ENCODE measurements at regions not wholly inside any gene's neighbourhood (a gene's known extent, or its start where the extent isn't known, plus 50 kb on each side); places are given as distances from the start of the nearest gene placed in this dataset.

DNA sequence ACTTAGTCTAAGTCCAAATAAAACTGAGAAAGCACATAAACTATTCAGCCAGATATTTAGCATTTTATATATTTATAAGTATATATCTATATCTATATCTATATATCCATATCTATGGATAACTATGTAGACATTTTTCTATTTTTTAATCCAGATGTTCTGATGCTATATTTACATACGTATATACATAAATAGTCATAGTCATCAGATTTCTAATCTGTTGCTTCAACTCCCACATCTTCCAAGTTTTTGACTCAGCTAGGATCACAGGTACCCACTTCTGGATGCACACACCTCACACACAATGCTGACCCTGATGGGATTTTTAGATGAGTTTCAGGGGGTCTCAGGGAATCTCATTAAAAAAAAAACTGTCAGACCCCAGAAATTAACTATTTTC lies 52.2 kb upstream of the ZC3H11B start:
- Histone ChIP-seq H4K20me1 (ENCODE audit: insufficient read depth) (no peaks in the 10 kb centered on the region), H3K36me3 (ENCODE audit: control insufficient read depth in 1 of 2, insufficient read depth in 2 of 2, low read length in 2 of 2) (no peaks in the 10 kb centered on the region), H3K9me3 (ENCODE audit: control insufficient read depth in 1 of 2, insufficient read depth in 1 of 2, low read depth in 1 of 2, low read length in 2 of 2) (no peaks in the 10 kb centered on the region), H3K9ac (ENCODE audit: low read length) (no peak overlapping the region), H2AFZ (ENCODE audit: low read depth, low read length, poor library complexity, severe bottlenecking) (no peak overlapping the region), H3K27me3 (ENCODE audit: insufficient read depth, low read length) (no peaks in the 10 kb centered on the region), H3K4me3 (replicated peaks in 1 of 2; ENCODE audit: low read depth in 1 of 2, low read length in 2 of 2) (no peak overlapping the region), H3K4me2 (ENCODE audit: low read length) (no peak overlapping the region), H3K4me1 (ENCODE audit: control insufficient read depth in 1 of 2, insufficient read depth in 2 of 2, low read length in 2 of 2) (peaks cover 4 to 6% of the 10 kb centered on the region in 2 experiments; a peak in 2 of 4 replicates), H3K9me2 (ENCODE audit: insufficient read depth) (no peaks in the 10 kb centered on the region), H3K27ac (ENCODE audit: low read depth, low read length) (no peak overlapping the region), H3K79me2 (ENCODE audit: insufficient read depth, low read length) (no peaks in the 10 kb centered on the region)
- DNase-seq (ENCODE audit: low read depth, low spot score) (no peak), ATAC-seq (no peak)
- CTCF ChIA-PET: interaction anchor here (1.3 kb wide), 1 partner anchor 147 kb away, joined by 4 read pairs; no protein-coding TSS in a partner anchor
- TF ChIP-seq EZH2phosphoT487 (IDR thresholded peaks at IDR 0.05; ENCODE audit: borderline replicate concordance) (no peak), EZH2 (IDR thresholded peaks at IDR 0.05) (no peak), ATF3 (IDR thresholded peaks at IDR 0.05) (no peak), FOSL1 (IDR thresholded peaks at IDR 0.05; ENCODE audit: low read depth) (no peak), SIN3A (IDR thresholded peaks at IDR 0.05; ENCODE audit: low read depth) (no peak), POLR2A (IDR thresholded peaks at IDR 0.05; ENCODE audit: borderline replicate concordance, extremely low read depth, insufficient read depth, insufficient read length) (no peak), YY1 (IDR thresholded peaks at IDR 0.05; ENCODE audit: extremely low read depth, insufficient replicate concordance, low read depth, low read length) (no peak), REST (IDR thresholded peaks at IDR 0.05; ENCODE audit: low read depth) (no peak), TCF7L2 (IDR thresholded peaks at IDR 0.05; ENCODE audit: borderline replicate concordance, extremely low read depth, insufficient read depth, insufficient read length) (no peak)
- TF ChIP-seq, protein P1, sequence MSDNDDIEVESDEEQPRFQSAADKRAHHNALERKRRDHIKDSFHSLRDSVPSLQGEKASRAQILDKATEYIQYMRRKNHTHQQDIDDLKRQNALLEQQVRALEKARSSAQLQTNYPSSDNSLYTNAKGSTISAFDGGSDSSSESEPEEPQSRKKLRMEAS (IDR thresholded peaks at IDR 0.05): no peak
- TF ChIP-seq, protein P2, sequence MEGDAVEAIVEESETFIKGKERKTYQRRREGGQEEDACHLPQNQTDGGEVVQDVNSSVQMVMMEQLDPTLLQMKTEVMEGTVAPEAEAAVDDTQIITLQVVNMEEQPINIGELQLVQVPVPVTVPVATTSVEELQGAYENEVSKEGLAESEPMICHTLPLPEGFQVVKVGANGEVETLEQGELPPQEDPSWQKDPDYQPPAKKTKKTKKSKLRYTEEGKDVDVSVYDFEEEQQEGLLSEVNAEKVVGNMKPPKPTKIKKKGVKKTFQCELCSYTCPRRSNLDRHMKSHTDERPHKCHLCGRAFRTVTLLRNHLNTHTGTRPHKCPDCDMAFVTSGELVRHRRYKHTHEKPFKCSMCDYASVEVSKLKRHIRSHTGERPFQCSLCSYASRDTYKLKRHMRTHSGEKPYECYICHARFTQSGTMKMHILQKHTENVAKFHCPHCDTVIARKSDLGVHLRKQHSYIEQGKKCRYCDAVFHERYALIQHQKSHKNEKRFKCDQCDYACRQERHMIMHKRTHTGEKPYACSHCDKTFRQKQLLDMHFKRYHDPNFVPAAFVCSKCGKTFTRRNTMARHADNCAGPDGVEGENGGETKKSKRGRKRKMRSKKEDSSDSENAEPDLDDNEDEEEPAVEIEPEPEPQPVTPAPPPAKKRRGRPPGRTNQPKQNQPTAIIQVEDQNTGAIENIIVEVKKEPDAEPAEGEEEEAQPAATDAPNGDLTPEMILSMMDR (IDR thresholded peaks at IDR 0.05 in 2 of 3, conservative IDR thresholded peaks at IDR 0.05 in 1 of 3; ENCODE audit: borderline replicate concordance in 1 of 3, insufficient read depth in 1 of 3, low read depth in 2 of 3, low read length in 2 of 3): no peak
- no TSS peak for BruUV-seq (replicated peaks)
- intact Hi-C loops (cut with micrococcal nuclease): loop anchor here (10.0 kb wide), 2 partner anchors 460 to 600 kb away; no protein-coding TSS in a partner anchor
- POLR2A ChIA-PET: no interaction called here
- RAD21 ChIA-PET (ENCODE audit: low non-redundant PET in 1 of 2, low total read pairs in 2 of 2, uncharacterized antibody in 2 of 2, unreplicated experiment in 2 of 2): no interaction called here

All from HCT116 (cell line).